ENCODE measurements at regions not wholly inside any gene's neighbourhood (a gene's known extent, or its start where the extent isn't known, plus 50 kb on each side); places are given as distances from the start of the nearest gene placed in this dataset.

DNA sequence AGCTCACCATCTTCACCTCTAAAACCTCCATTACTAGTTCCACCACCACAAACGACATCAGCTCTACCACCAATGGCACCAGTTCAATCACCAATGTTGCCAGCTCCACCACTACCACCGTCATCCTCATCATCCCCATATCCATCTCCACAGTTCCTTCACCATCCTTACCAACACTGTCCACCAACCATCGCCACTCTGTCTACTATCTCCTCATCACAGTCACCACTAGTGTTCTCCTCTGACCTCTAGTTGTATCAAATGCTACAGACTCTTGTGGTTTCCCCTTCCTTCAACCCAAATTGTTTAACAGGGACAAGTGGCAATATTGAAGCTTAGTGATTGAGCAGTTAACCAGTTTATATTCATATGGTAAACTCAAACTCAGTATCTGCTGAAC lies 182.6 kb downstream of the CAAP1 start:
- intact Hi-C loops (cut with DNase I), result no loop called here

DNA sequence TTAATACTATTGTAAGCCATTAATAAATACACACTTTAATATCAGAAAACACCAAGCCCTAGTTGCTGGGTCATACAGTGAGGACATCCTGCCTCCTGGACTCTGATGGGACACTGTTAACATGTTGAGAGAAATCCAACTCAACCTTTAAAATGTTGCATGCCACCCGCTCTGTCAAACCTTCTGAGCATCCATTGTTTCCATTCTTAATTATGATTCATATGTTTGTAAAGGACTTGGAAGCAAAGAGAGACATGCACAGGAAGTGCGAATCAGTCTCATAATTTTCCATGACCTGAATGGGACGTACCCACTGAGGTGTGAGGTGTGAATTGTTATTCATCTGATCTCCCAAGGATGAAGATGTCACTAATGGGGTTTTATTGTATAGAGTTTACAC lies 186.4 kb downstream of the CAAP1 start:
- TF ChIP-seq, protein P1, sequence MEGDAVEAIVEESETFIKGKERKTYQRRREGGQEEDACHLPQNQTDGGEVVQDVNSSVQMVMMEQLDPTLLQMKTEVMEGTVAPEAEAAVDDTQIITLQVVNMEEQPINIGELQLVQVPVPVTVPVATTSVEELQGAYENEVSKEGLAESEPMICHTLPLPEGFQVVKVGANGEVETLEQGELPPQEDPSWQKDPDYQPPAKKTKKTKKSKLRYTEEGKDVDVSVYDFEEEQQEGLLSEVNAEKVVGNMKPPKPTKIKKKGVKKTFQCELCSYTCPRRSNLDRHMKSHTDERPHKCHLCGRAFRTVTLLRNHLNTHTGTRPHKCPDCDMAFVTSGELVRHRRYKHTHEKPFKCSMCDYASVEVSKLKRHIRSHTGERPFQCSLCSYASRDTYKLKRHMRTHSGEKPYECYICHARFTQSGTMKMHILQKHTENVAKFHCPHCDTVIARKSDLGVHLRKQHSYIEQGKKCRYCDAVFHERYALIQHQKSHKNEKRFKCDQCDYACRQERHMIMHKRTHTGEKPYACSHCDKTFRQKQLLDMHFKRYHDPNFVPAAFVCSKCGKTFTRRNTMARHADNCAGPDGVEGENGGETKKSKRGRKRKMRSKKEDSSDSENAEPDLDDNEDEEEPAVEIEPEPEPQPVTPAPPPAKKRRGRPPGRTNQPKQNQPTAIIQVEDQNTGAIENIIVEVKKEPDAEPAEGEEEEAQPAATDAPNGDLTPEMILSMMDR (IDR thresholded peaks at IDR 0.05), result no peak
- Histone ChIP-seq H3K4me1 (no peaks in the 10 kb centered on the region), H3K27ac (no peak overlapping the region), H3K9me3 (no peaks in the 10 kb centered on the region), H3K36me3 (no peaks in the 10 kb centered on the region), H3K4me3 (no peak overlapping the region), H3K27me3 (no peaks in the 10 kb centered on the region)
- ATAC-seq (no peak), DNase-seq (no peak)
- intact Hi-C loops (cut with DNase I), result loop anchor here in 1 of 10 donors (10.0 kb wide), 1 partner anchor 59 kb away; no protein-coding TSS in a partner anchor
- 72 to 78% methylated on average over 3 of the region's 3 CpGs for WGBS, 2 donors

More for the DNA sequence above, 182.6 kb downstream of the CAAP1 start:
- Histone ChIP-seq H3K27ac (no peak overlapping the region), H3K36me3 (no peaks in the 10 kb centered on the region), H3K27me3 (no peaks in the 10 kb centered on the region), H3K4me1 (no peaks in the 10 kb centered on the region), H3K9me3 (no peaks in the 10 kb centered on the region), H3K4me3 (no peak overlapping the region)
- DNase-seq (no peak), ATAC-seq (no peak)
- 78 to 83% methylated on average over 3 of the region's 3 CpGs for WGBS, 2 donors
- TF ChIP-seq, protein P1 (IDR thresholded peaks at IDR 0.05), result no peak

DNA sequence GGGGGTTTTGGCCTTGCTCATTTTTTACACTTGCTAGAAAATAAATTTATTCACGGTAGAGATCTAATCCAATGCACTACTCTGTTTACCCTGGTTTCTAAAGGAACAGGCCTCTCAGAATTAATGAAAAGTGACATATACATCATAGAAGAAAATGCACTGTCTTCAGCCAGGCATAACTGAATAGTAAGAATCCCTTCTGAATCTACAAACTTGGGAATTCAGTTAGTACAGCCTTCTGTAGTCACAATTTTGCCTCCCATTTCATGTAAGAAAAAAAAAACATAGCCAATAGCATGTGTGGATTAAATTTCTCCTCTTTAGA lies 197.3 kb downstream of the CAAP1 start:
- Histone ChIP-seq H3K27ac (no peak overlapping the region), H3K4me3 (no peak overlapping the region), H3K9me3 (peaks cover 0 to 24% (median 10%) of the 10 kb centered on the region in 11 donors), H3K36me3 (no peaks in the 10 kb centered on the region), H3K4me1 (no peaks in the 10 kb centered on the region), H3K27me3 (no peaks in the 10 kb centered on the region)
- ATAC-seq (no peak), DNase-seq (no peak)
- intact Hi-C loops (cut with DNase I), result no loop called here
- WGBS, 2 donors, result 81 to 84% methylated on average over 1 of the region's 1 CpG
- TF ChIP-seq, protein P1 (IDR thresholded peaks at IDR 0.05), result no peak

DNA sequence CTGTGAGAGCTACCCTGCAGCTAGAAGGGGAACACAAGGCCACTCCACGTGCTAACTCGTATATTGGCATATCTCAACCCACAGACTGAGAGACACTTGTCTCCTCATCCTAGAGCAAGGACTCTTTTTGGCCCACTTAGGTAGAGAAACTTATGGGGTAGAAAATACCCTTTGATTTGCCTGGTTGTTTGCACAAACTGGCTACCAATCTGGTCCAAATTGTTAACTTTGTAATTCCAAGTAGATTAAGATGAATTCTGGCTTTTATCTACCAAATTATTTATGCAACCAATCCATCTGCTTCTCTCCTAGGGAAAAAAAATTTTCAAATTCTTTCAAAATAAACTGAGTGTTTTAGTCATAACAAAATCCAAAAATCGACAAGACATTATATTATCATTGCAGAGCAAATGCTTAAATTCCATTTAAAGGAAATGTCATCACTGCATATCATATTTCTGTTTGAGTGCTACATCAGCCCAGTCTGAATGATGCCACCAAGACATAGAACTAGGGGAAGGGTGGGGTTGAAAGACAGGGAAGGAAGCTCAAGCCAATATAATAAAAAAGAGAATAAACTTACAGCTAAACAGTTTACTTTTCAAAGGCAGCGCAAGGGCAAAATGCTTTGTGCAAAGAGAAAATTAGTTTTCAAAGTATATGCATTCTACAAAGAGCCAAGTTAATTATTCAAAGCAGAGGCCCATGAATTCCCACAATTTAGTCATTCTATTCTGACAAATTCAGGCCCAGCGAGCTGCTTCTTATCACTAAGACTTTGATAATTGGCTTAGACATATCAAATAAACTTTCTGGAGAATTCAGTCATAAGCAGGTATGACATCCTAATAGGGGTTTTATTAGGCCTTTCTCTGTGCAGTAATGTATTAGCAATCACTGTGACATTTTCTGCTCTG lies 198.0 kb downstream of the CAAP1 start:
- Histone ChIP-seq H3K4me1 (no peaks in the 10 kb centered on the region), H3K36me3 (no peaks in the 10 kb centered on the region), H3K9me3 (peaks cover 0 to 21% (median 10%) of the 10 kb centered on the region in 11 donors), H3K4me3 (no peak overlapping the region), H3K27ac (no peak overlapping the region), H3K27me3 (no peaks in the 10 kb centered on the region)
- no peak for ATAC-seq
- WGBS, 2 donors, result 62 to 65% methylated on average over 5 of the region's 5 CpGs
- TF ChIP-seq, protein P1 (IDR thresholded peaks at IDR 0.05), result no peak
- no peak for DNase-seq
- intact Hi-C loops (cut with DNase I), result no loop called here
